PFSK-1 (cell line): ENCODE measurements at regions not wholly inside any gene's neighbourhood (a gene's known extent, or its start where the extent isn't known, plus 50 kb on each side); places are given as distances from the start of the nearest gene placed in this dataset.

Source experiments
- POLR2AphosphoS5 ChIP-seq: IDR thresholded peaks from 2 replicates; pipeline ENCODE4 v1.6.1; 2012; ENCODE audit warnings: low read depth, mild to moderate bottlenecking, control low read depth, low read length, moderate library complexity
- REST ChIP-seq, 2 experiments: IDR thresholded peaks; 2 replicates each; pipeline versions ENCODE4 v1.6.1 to v1.8.0; 2011 to 2012; ENCODE audit warnings: low read depth in 2 of 2, low read length in 2 of 2, control low read depth in 1 of 2, inconsistent platforms in 1 of 2, mild to moderate bottlenecking in 1 of 2, moderate library complexity in 1 of 2; ENCODE audit not compliant: insufficient read depth in 1 of 2
- TAF1 ChIP-seq: IDR thresholded peaks from 2 replicates; pipeline ENCODE4 v1.6.1; 2012; ENCODE audit warnings: low read length, control low read depth, borderline replicate concordance; ENCODE audit not compliant: insufficient read depth

DNA sequence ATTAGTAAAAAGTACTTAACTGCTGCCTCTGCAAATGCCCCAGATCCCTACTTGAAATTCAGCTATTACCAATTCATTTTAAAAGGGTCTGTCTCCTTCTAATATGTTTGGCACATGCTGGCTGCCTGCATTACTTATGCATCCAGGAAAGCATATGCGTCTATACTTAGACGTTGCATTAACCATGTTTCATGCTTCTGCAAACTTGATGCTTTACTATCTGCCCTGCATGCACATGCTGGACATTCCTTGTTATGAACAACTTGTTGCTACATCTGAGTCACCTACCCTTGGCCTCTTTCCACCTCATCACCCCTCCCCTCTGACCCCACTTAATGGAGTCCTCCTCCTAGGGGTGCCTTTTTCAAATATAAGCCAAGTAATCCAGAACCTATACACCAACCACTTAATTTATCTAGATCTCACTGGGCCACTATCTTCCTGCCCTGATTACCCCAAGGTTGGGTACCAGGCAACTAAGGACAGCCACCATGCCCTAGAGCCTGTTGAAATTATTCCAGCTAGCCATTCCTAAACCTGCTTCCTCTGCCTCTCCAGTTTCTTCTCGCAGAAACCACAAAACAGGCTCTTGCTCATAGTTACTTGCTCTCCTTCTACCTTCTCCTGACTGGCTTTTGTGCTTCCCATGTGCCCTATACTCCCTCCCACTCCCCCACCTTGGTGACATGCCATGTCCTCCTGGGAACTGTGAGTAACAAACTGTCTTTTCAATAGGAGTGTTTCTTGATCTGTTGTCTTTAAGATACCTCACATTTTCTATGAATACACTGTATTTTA lies 1187.9 kb downstream of the REEP3 start:
- TF ChIP-seq TAF1 (no peak), REST (IDR thresholded peaks at IDR 0.05; ENCODE audit: insufficient read depth in 1 of 2, low read depth in 2 of 2, low read length in 2 of 2) (no peak), POLR2AphosphoS5 (no peak)
